Hematopoietic multipotent progenitor cell (in vitro differentiated cells): ENCODE measurements at regions not wholly inside any gene's neighbourhood (a gene's known extent, or its start where the extent isn't known, plus 50 kb on each side); places are given as distances from the start of the nearest gene placed in this dataset.
"Not testable (repeated sequence)": the region's sequence is repeated elsewhere in the genome, so short reads cannot be mapped to it uniquely, and the experiment has no call there.

Source experiments
- DNase-seq, 3 donors: peaks; one replicate each; pipeline ENCODE4 v3.0.0-alpha.2; 2011 to 2015; ENCODE audit warnings: low read depth in 2 of 3, low spot score in 2 of 3

GRCh38 chr20:41734506-41734945 is 116.3 kb upstream of the CHD6 start:
- DNase-seq: peak; percentile 5 to 38 (median 13)

- peak in 2 of 3 donors; percentile 44 to 79 for DNase-seq
These were observed 115.0 kb upstream of the CHD6 start for GRCh38 chr20:41733151-41733550.

GRCh38 chr20:41731198-41731597 is 113.0 kb upstream of the CHD6 start:
- DNase-seq: not testable (repeated sequence)

- DNase-seq: not testable (repeated sequence)
These were observed 109.5 kb upstream of the CHD6 start for GRCh38 chr20:41727681-41728080.

- DNase-seq: no peak
These were observed 108.5 kb upstream of the CHD6 start for GRCh38 chr20:41726727-41727126.

GRCh38 chr20:41719151-41719550 is 101.0 kb upstream of the CHD6 start:
- no peak for DNase-seq

- DNase-seq: no peak
These were observed 99.3 kb upstream of the CHD6 start for GRCh38 chr20:41717483-41717882.

- DNase-seq: no peak
These were observed 98.7 kb upstream of the CHD6 start for GRCh38 chr20:41716911-41717310.

- DNase-seq: no peak
These were observed 98.3 kb upstream of the CHD6 start for GRCh38 chr20:41716436-41716835.

- no peak for DNase-seq
These were observed 97.3 kb upstream of the CHD6 start for GRCh38 chr20:41715526-41715925.

- DNase-seq: no peak
These were observed 95.9 kb upstream of the CHD6 start for GRCh38 chr20:41714030-41714429.

- no peak for DNase-seq
These were observed 86.7 kb upstream of the CHD6 start for GRCh38 chr20:41704896-41705295.

- no peak for DNase-seq
These were observed 84.5 kb upstream of the CHD6 start for GRCh38 chr20:41702647-41703046.

- no peak for DNase-seq
These were observed 83.6 kb upstream of the CHD6 start for GRCh38 chr20:41701588-41702348.

GRCh38 chr20:41699673-41700072 is 81.5 kb upstream of the CHD6 start:
- not testable (repeated sequence) for DNase-seq

GRCh38 chr20:41697861-41698559 is 79.8 kb upstream of the CHD6 start:
- DNase-seq: peak in 2 of 3 donors; percentile 28 to 67

GRCh38 chr20:41696428-41696827 is 78.3 kb upstream of the CHD6 start:
- DNase-seq: no peak

- no peak for DNase-seq
These were observed 76.6 kb upstream of the CHD6 start for GRCh38 chr20:41694796-41695195.

GRCh38 chr20:41693136-41693979 is 75.2 kb upstream of the CHD6 start:
- DNase-seq: peak; percentile 67 to 94 (median 86)

- peak; percentile 53 to 90 (median 80) for DNase-seq
These were observed 74.4 kb upstream of the CHD6 start for GRCh38 chr20:41692479-41693135.

GRCh38 chr20:41691443-41691842 is 73.3 kb upstream of the CHD6 start:
- no peak for DNase-seq
